HEK293 (cell line): ENCODE measurements at regions not wholly inside any gene's neighbourhood (a gene's known extent, or its start where the extent isn't known, plus 50 kb on each side); places are given as distances from the start of the nearest gene placed in this dataset.

Experiments
- FEZF1 ChIP-seq: fragments of 450-650 bp; formaldehyde crosslinking; IDR thresholded peaks from 2 replicates; pipeline ENCODE4 v1.5.1; 2016; ENCODE audit warnings: missing biosample characterization, missing genetic modification characterization
- ZNF239 ChIP-seq: fragments of 450-650 bp; formaldehyde crosslinking; IDR thresholded peaks from 2 replicates; pipeline ENCODE4 v1.5.1; 2016; ENCODE audit warnings: missing biosample characterization, missing genetic modification characterization
- ZNF416 ChIP-seq: fragments of 450-650 bp; formaldehyde crosslinking; IDR thresholded peaks from 2 replicates; pipeline ENCODE4 v1.5.1; 2016; ENCODE audit warnings: missing biosample characterization, missing genetic modification characterization
- ZNF747 ChIP-seq: fragments of 450-650 bp; formaldehyde crosslinking; IDR thresholded peaks from 2 replicates; pipeline ENCODE4 v1.5.1; 2016; ENCODE audit warnings: missing biosample characterization, missing genetic modification characterization
- ZNF76 ChIP-seq: fragments of 450-650 bp; formaldehyde crosslinking; IDR thresholded peaks from 2 replicates; pipeline ENCODE4; 2016; ENCODE audit warnings: low read depth, missing biosample characterization, missing genetic modification characterization, borderline replicate concordance
- ZNF792 ChIP-seq: fragments of 450-650 bp; formaldehyde crosslinking; IDR thresholded peaks from 2 replicates; pipeline ENCODE4 v1.5.1; 2016; ENCODE audit warnings: missing biosample characterization, missing genetic modification characterization
- TF ChIP-seq, protein P1 (sequence below): fragments of 450-650 bp; formaldehyde crosslinking; IDR thresholded peaks from 2 replicates; pipeline ENCODE4 v1.5.1; 2016; ENCODE audit warnings: missing biosample characterization, missing genetic modification characterization
- TF ChIP-seq, protein P2 (sequence below): fragments of 450-650 bp; formaldehyde crosslinking; IDR thresholded peaks from 2 replicates; pipeline ENCODE4 v1.5.1; 2016; ENCODE audit warnings: missing biosample characterization, missing genetic modification characterization

DNA sequence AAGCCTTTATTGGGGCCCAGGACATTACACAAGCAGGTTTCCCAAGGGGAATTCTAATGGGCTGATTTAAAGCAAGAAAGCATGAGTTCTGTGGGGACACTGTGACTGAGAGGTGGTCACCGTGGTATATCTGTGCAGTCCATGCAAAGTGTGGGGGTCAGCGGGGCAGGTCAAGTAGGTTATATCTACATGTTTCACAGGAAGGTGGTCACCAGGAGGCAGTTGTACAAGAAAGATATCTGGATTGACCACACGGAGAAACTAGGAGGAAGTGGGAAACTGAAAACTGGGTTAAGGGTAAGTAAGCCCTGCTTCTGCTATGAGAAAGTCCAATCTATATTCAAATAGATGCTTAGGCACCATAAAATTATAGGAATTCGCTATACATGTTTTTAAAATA, 77.8 kb upstream of the CNOT2 start:
- no peak for TF ChIP-seq ZNF239
- TF ChIP-seq ZNF416 (tag by site-specific recombination): no peak
- TF ChIP-seq, protein P1, sequence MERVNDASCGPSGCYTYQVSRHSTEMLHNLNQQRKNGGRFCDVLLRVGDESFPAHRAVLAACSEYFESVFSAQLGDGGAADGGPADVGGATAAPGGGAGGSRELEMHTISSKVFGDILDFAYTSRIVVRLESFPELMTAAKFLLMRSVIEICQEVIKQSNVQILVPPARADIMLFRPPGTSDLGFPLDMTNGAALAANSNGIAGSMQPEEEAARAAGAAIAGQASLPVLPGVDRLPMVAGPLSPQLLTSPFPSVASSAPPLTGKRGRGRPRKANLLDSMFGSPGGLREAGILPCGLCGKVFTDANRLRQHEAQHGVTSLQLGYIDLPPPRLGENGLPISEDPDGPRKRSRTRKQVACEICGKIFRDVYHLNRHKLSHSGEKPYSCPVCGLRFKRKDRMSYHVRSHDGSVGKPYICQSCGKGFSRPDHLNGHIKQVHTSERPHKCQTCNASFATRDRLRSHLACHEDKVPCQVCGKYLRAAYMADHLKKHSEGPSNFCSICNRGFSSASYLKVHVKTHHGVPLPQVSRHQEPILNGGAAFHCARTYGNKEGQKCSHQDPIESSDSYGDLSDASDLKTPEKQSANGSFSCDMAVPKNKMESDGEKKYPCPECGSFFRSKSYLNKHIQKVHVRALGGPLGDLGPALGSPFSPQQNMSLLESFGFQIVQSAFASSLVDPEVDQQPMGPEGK (tag by site-specific recombination): no peak
- TF ChIP-seq ZNF792 (tag by site-specific recombination): no peak
- TF ChIP-seq, protein P2, sequence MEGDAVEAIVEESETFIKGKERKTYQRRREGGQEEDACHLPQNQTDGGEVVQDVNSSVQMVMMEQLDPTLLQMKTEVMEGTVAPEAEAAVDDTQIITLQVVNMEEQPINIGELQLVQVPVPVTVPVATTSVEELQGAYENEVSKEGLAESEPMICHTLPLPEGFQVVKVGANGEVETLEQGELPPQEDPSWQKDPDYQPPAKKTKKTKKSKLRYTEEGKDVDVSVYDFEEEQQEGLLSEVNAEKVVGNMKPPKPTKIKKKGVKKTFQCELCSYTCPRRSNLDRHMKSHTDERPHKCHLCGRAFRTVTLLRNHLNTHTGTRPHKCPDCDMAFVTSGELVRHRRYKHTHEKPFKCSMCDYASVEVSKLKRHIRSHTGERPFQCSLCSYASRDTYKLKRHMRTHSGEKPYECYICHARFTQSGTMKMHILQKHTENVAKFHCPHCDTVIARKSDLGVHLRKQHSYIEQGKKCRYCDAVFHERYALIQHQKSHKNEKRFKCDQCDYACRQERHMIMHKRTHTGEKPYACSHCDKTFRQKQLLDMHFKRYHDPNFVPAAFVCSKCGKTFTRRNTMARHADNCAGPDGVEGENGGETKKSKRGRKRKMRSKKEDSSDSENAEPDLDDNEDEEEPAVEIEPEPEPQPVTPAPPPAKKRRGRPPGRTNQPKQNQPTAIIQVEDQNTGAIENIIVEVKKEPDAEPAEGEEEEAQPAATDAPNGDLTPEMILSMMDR (tag by site-specific recombination): no peak
- no peak for TF ChIP-seq ZNF76 (tag by site-specific recombination)
- TF ChIP-seq ZNF747 (tag by site-specific recombination): no peak
- no peak for TF ChIP-seq FEZF1 (tag by site-specific recombination)
